HUES48 (cell line): ENCODE measurements at regions not wholly inside any gene's neighbourhood (a gene's known extent, or its start where the extent isn't known, plus 50 kb on each side); places are given as distances from the start of the nearest gene placed in this dataset.

Source experiments
- H3K27ac ChIP-seq: one replicate; pipeline ENCODE4 v1.7.0; 2013; ENCODE audit warnings: low read depth, low read length, inconsistent platforms
- H3K27me3 ChIP-seq: 2 replicates; pipeline ENCODE4 v1.6.1; 2013; ENCODE audit warnings: mild to moderate bottlenecking, low read length; ENCODE audit not compliant: control insufficient read depth, insufficient read depth
- H3K36me3 ChIP-seq: 2 replicates; pipeline ENCODE4 v1.6.1; 2013; ENCODE audit warnings: low read length; ENCODE audit not compliant: control insufficient read depth, insufficient read depth
- H3K4me1 ChIP-seq: 2 replicates; pipeline ENCODE4 v1.6.1; 2013; ENCODE audit warnings: mild to moderate bottlenecking, low read length; ENCODE audit not compliant: control insufficient read depth, insufficient read depth
- H3K4me3 ChIP-seq: 2 replicates; pipeline ENCODE4 v1.5.1; 2013; ENCODE audit warnings: mild to moderate bottlenecking, low read depth, low read length
- H3K9ac ChIP-seq: 2 replicates; pipeline ENCODE4 v1.6.1; 2013; ENCODE audit warnings: mild to moderate bottlenecking, low read depth, low read length, moderate library complexity
- H3K9me3 ChIP-seq: 2 replicates; pipeline ENCODE4 v1.6.1; 2013; ENCODE audit warnings: low read length; ENCODE audit not compliant: control insufficient read depth, insufficient read depth

- Histone ChIP-seq H3K4me3 (no peak overlapping the region), H3K9ac (no peak overlapping the region), H3K36me3 (no peaks in the 10 kb centered on the region), H3K27me3 (no peaks in the 10 kb centered on the region), H3K9me3 (no peaks in the 10 kb centered on the region), H3K4me1 (no peaks in the 10 kb centered on the region), H3K27ac (no peak overlapping the region)
Measured at GRCh38 chr2:56465491-56465890, 281.7 kb downstream of the CCDC85A start.

- Histone ChIP-seq H3K9me3 (no peaks in the 10 kb centered on the region), H3K9ac (no peak overlapping the region), H3K4me3 (no peak overlapping the region), H3K36me3 (no peaks in the 10 kb centered on the region), H3K4me1 (peaks cover 19% of the 10 kb centered on the region), H3K27ac (peak overlapping the region; percentile 27), H3K27me3 (no peaks in the 10 kb centered on the region)
Measured at GRCh38 chr2:56473524-56473923, 289.7 kb downstream of the CCDC85A start.

DNA sequence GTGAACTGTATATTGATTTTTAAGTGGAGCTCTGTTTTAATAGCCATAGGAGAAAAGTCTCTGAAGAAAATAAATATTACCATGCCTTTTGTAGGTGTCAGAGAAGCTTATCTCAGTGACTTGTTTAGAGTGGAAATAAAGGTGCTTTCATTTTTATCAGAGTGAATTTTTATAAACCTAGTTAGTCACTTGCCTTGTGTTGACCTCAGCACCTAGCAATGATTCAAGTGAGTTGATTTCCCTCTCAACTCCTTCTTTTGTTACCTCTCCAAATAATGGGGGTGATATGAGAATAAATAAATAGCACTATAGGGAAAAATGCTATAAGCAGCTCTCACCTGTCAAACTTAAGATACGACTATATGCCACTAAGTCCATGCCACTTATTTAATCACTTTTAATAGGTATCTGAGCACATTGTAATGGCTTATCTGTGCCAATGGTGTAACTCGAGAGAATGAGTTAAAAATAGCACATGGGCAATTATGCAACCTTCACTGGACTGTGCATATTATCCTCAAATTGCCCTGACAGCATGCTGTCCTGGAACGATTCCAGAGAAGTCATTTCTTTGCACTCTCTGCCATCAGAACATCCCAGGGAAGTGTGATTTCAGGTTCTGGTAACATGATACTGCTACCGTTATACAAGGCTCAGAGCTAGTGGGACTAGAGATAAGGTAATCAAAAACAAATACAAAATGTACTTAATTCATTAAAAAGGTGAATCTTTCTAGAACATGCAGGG is 290.8 kb downstream of the CCDC85A start:
- no peak overlapping the region for H3K9ac ChIP-seq
- no peak overlapping the region for H3K4me3 ChIP-seq
- no peak overlapping the region for H3K27ac ChIP-seq
- no peaks in the 10 kb centered on the region for H3K36me3 ChIP-seq
- peaks cover 19% of the 10 kb centered on the region for H3K4me1 ChIP-seq
- H3K27me3 ChIP-seq = no peaks in the 10 kb centered on the region
- H3K9me3 ChIP-seq = no peaks in the 10 kb centered on the region

- peaks cover 19% of the 10 kb centered on the region for H3K4me1 ChIP-seq
- no peaks in the 10 kb centered on the region for H3K9me3 ChIP-seq
- no peak overlapping the region for H3K9ac ChIP-seq
- H3K27ac ChIP-seq = no peak overlapping the region
- H3K4me3 ChIP-seq = no peak overlapping the region
- H3K27me3 ChIP-seq = no peaks in the 10 kb centered on the region
- H3K36me3 ChIP-seq = no peaks in the 10 kb centered on the region
Measured at GRCh38 chr2:56475191-56475590, 291.4 kb downstream of the CCDC85A start.

DNA sequence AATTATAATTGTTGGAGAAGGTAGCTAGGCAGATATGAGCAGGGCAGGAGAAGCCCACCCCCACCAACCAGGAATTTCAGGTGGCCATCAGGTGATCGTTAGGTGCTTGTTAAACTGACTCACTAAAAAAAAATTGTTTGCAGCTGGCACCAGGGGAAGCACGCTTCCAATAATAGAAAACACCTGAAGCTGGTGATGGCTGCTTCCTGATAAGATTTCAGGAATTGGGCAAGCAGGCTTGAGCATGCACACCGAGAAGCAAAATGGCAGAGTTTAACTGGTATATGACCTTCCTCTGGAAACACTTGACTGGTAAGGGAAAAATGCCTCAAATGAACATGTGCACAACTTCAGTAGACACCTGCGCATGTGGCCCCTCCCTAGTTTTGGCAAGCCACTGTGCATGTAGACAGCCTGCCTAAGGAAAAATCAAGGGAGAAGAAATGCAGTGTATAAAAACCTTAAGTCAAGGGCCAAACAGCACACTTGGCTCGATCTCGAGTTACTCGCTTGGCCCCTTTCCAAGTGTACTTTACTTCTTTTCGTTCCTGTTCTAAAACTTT is 292.8 kb downstream of the CCDC85A start:
- Histone ChIP-seq H3K36me3 (no peaks in the 10 kb centered on the region), H3K4me3 (no peak overlapping the region), H3K9me3 (no peaks in the 10 kb centered on the region), H3K27ac (no peak overlapping the region), H3K9ac (no peak overlapping the region), H3K27me3 (no peaks in the 10 kb centered on the region), H3K4me1 (peaks cover 19% of the 10 kb centered on the region)

GRCh38 chr2:56478027-56478426 is 294.2 kb downstream of the CCDC85A start:
- H3K9ac ChIP-seq = no peak overlapping the region
- no peak overlapping the region for H3K4me3 ChIP-seq
- H3K27ac ChIP-seq = no peak overlapping the region
- H3K9me3 ChIP-seq = no peaks in the 10 kb centered on the region
- no peaks in the 10 kb centered on the region for H3K27me3 ChIP-seq
- no peaks in the 10 kb centered on the region for H3K36me3 ChIP-seq
- peaks cover 18% of the 10 kb centered on the region for H3K4me1 ChIP-seq

GRCh38 chr2:56483081-56483480 is 299.3 kb downstream of the CCDC85A start:
- Histone ChIP-seq H3K9ac (no peak overlapping the region), H3K27ac (no peak overlapping the region), H3K4me3 (no peak overlapping the region), H3K4me1 (no peaks in the 10 kb centered on the region), H3K27me3 (no peaks in the 10 kb centered on the region), H3K36me3 (no peaks in the 10 kb centered on the region), H3K9me3 (no peaks in the 10 kb centered on the region)

DNA sequence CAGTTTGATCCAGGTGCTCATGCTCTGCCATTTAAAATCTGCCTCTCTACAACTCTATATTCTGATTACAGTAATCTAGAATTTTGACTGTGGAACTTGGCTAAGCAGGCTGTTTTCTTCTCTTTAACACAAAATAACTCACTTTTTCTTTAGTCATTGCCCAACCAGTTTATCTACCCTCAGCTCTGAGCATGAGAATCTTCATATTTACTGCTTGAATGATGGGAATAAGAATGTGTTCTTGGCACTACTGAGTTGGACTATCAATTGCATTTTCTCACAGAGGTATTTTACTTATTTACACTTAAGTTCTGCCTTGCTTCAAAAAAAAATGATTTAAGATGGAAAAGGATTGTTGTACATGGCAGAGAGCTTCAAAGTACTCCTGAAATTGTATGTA is 301.1 kb downstream of the CCDC85A start:
- Histone ChIP-seq H3K27ac (no peak overlapping the region), H3K36me3 (no peaks in the 10 kb centered on the region), H3K27me3 (no peaks in the 10 kb centered on the region), H3K4me1 (no peaks in the 10 kb centered on the region), H3K9ac (no peak overlapping the region), H3K9me3 (no peaks in the 10 kb centered on the region), H3K4me3 (no peak overlapping the region)

DNA sequence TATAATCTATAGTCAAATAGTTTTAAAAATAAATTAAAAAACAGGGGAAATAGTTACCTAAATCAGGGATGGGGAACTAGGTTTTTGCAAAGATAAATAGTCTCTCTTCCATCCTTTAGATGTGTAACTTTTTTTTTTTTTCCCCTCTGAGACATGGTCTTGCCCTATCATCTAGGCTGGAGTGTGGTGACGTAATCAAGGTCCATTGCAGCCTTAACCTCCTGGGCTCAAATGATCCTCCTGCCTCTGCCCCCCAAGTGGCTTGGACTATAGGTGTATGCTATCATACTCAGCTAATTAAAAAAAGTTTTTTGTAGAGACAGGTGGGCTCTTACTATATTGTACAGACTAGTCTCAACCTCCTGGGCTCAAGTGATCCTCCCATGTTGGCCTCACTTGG is 316.5 kb downstream of the CCDC85A start:
- H3K27ac ChIP-seq = no peak overlapping the region
- no peak overlapping the region for H3K4me3 ChIP-seq
- no peaks in the 10 kb centered on the region for H3K4me1 ChIP-seq
- peaks cover 17% of the 10 kb centered on the region for H3K9me3 ChIP-seq
- H3K9ac ChIP-seq = no peak overlapping the region
- H3K36me3 ChIP-seq = no peaks in the 10 kb centered on the region
- no peaks in the 10 kb centered on the region for H3K27me3 ChIP-seq

DNA sequence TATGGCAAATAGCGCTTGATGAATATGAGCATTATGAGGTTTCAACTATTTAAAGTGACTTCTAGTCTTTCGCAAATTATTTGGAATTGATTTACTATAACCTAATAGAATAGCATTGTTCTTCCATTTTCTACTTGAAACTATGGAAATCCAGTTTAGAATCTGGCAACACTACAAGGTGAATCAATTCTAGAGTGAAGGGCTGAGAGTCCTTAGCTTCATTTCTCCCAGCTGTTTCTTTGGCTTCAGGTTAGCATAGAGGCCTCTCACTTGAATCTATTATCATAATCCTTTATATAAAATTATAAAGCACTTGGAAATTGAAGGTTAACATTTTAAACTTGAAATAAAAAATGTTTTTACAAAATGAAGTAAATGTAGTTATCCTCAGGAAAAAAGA is 318.8 kb downstream of the CCDC85A start:
- Histone ChIP-seq H3K4me1 (no peaks in the 10 kb centered on the region), H3K4me3 (no peak overlapping the region), H3K27me3 (no peaks in the 10 kb centered on the region), H3K9me3 (peaks cover 5% of the 10 kb centered on the region), H3K36me3 (no peaks in the 10 kb centered on the region), H3K27ac (no peak overlapping the region), H3K9ac (no peak overlapping the region)

DNA sequence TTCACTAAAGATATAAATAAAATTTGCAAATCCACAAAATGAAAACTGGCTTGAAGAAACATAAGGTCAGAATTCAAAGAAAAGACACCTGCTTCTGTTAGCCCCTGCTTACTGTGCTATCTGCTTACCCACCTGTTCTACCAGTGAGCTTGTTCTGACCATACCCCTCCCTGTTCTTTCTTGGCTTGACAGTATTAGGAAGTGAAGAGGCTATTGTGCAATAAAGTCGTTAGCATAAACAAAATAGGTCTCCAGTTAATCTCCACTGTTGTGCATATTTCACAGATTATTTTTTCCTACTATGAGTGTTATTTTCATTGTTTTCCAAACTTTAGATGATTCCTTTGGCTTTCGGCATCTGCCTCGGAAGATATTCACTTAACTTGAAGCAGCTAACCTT is 322.1 kb downstream of the CCDC85A start:
- no peaks in the 10 kb centered on the region for H3K4me1 ChIP-seq
- H3K27me3 ChIP-seq = no peaks in the 10 kb centered on the region

More for the DNA sequence above, 322.1 kb downstream of the CCDC85A start:
- Histone ChIP-seq H3K27ac (no peak overlapping the region), H3K36me3 (no peaks in the 10 kb centered on the region), H3K9ac (no peak overlapping the region), H3K4me3 (no peak overlapping the region), H3K9me3 (no peaks in the 10 kb centered on the region)
